Cardiac fibroblast (primary cell): ENCODE measurements at regions not wholly inside any gene's neighbourhood (a gene's known extent, or its start where the extent isn't known, plus 50 kb on each side); places are given as distances from the start of the nearest gene placed in this dataset.

Experiments used
- DNase-seq, 2 donors: peaks; one replicate each; pipeline versions ENCODE4 v3.0.0 to v3.0.0-alpha.2; 2010; ENCODE audit warnings: low read depth in 2 of 2
- H3K4me3 ChIP-seq, 2 donors: replicated peaks in 1 of 2; 1 replicate in 1 of 2; 2 replicates in 1 of 2; pipeline ENCODE4 v1.5.1; 2011; ENCODE audit warnings: low read depth in 2 of 2, low read length in 2 of 2, mild to moderate bottlenecking in 2 of 2, moderate library complexity in 1 of 2
- CTCF ChIP-seq: IDR thresholded peaks from one replicate; pipeline ENCODE4 v1.5.1; 2011; ENCODE audit warnings: low read depth, mild to moderate bottlenecking, low read length, inconsistent platforms

GRCh38 chr1:182189535-182190066 is 128.1 kb upstream of the ZNF648 start:
- DNase-seq: no peak
- no peak overlapping the region for H3K4me3 ChIP-seq
- no peak for TF ChIP-seq CTCF

GRCh38 chr1:182186757-182187146 is 125.2 kb upstream of the ZNF648 start:
- TF ChIP-seq CTCF: no peak
- DNase-seq: no peak

GRCh38 chr1:182185842-182186756 is 124.6 kb upstream of the ZNF648 start:
- no peak overlapping the region for H3K4me3 ChIP-seq
- no peak for TF ChIP-seq CTCF
- no peak for DNase-seq

More at GRCh38 chr1:182186757-182187146, 125.2 kb upstream of the ZNF648 start:
- H3K4me3 ChIP-seq: no peak overlapping the region

GRCh38 chr1:182185136-182185535 is 123.6 kb upstream of the ZNF648 start:
- H3K4me3 ChIP-seq: no peak overlapping the region
- TF ChIP-seq CTCF: no peak
- no peak for DNase-seq

- no peak overlapping the region for H3K4me3 ChIP-seq
- DNase-seq: no peak
- no peak for TF ChIP-seq CTCF
These were observed 122.1 kb upstream of the ZNF648 start for GRCh38 chr1:182183606-182184005.

GRCh38 chr1:182182311-182182710 is 120.8 kb upstream of the ZNF648 start:
- no peak for TF ChIP-seq CTCF
- DNase-seq: no peak
- H3K4me3 ChIP-seq: no peak overlapping the region

GRCh38 chr1:182181167-182181572 is 119.7 kb upstream of the ZNF648 start:
- H3K4me3 ChIP-seq: no peak overlapping the region
- DNase-seq: no peak
- TF ChIP-seq CTCF: no peak
